Caco-2 (cell line): ENCODE measurements at regions not wholly inside any gene's neighbourhood (a gene's known extent, or its start where the extent isn't known, plus 50 kb on each side); places are given as distances from the start of the nearest gene placed in this dataset.

Source experiments
- BruUV-seq: library from RNA; stranded (reverse); fragments of 400-500 nt; replicated peaks from 2 replicates; lab custom pipeline; 2021; lab: Mats Ljungman, UMichigan
- CTCF ChIA-PET: fragments of 300-600 bp; sonication (Branson Sonifier 250); formaldehyde crosslinking; loops from one replicate; lab custom pipeline; 2022; ENCODE audit warnings: antibody characterized with exemption; lab: Charles Lee
- POLR2A ChIA-PET: fragments of 300-600 bp; sonication (Branson Sonifier 250); formaldehyde crosslinking; loops from one replicate; lab custom pipeline; 2022; ENCODE audit warnings: antibody characterized with exemption; lab: Charles Lee
- DNase-seq, 2 experiments: peaks; one replicate each; pipeline versions ENCODE4 v3.0.0 to v3.0.0-alpha.2; 2020 to 2022
- H3K27me3 ChIP-seq: replicated peaks from 2 replicates; pipeline ENCODE4 v1.6.0; 2011; ENCODE audit warnings: low read length; ENCODE audit not compliant: control insufficient read depth, insufficient read depth
- H3K36me3 ChIP-seq: 2 replicates; pipeline ENCODE4 v1.5.1; 2011; ENCODE audit warnings: low read length; ENCODE audit not compliant: control insufficient read depth, insufficient read depth
- H3K4me1 ChIP-seq: fragments of 250-450 bp; sonication (Bioruptor Pico); 2 replicates; pipeline ENCODE4 v1.5.1; 2020; ENCODE audit warnings: mild to moderate bottlenecking
- H3K4me3 ChIP-seq: 2 replicates; pipeline ENCODE4 v1.5.1; 2011; ENCODE audit warnings: low read depth, mild to moderate bottlenecking, control low read depth, low read length
- H3K9me3 ChIP-seq: fragments of 250-450 bp; sonication (Bioruptor Pico); 2 replicates; pipeline ENCODE4 v1.5.1; 2020; ENCODE audit warnings: mild to moderate bottlenecking, moderate library complexity
- H3K27ac Mint-ChIP-seq: one replicate; pipeline ENCODE4 v1.8.0; 2022; ENCODE audit warnings: mixed read lengths; ENCODE audit not compliant: unreplicated experiment
- H3K27me3 Mint-ChIP-seq: one replicate; pipeline ENCODE4 v1.8.0; 2022; ENCODE audit warnings: mixed read lengths; ENCODE audit not compliant: insufficient read depth, unreplicated experiment
- H3K36me3 Mint-ChIP-seq: one replicate; pipeline ENCODE4 v1.8.0; 2022; ENCODE audit warnings: mild to moderate bottlenecking, mixed read lengths; ENCODE audit not compliant: insufficient read depth, unreplicated experiment
- H3K4me1 Mint-ChIP-seq: one replicate; pipeline ENCODE4 v1.8.0; 2022; ENCODE audit warnings: low read depth, mixed read lengths; ENCODE audit not compliant: unreplicated experiment
- H3K4me3 Mint-ChIP-seq: one replicate; pipeline ENCODE4 v1.8.0; 2022; ENCODE audit warnings: mild to moderate bottlenecking, moderate library complexity, mixed read lengths; ENCODE audit not compliant: unreplicated experiment
- H3K9me3 Mint-ChIP-seq: one replicate; pipeline ENCODE4 v1.8.0; 2022; ENCODE audit warnings: mixed read lengths; ENCODE audit not compliant: unreplicated experiment
- intact Hi-C: fragments of 100-400 bp; cut with micrococcal nuclease; formaldehyde crosslinking; loops from one replicate; pipeline ENCODE4 v1.10.0; 2022; ENCODE audit not compliant: unreplicated experiment
- TF ChIP-seq, protein P1 (sequence below), 2 experiments: fragments of 200-600 bp in 1 of 2; IDR thresholded peaks; 1 replicate in 1 of 2; 2 replicates in 1 of 2; pipeline versions ENCODE4 v1.5.1 to v1.8.0; 2011 to 2022; ENCODE audit warnings: antibody characterized with exemption in 1 of 2, control low read depth in 1 of 2, inconsistent platforms in 1 of 2, low read depth in 1 of 2, low read length in 1 of 2, mild to moderate bottlenecking in 1 of 2, moderate library complexity in 1 of 2; ENCODE audit not compliant: insufficient read depth in 1 of 2, severe bottlenecking in 1 of 2, unreplicated experiment in 1 of 2

DNA sequence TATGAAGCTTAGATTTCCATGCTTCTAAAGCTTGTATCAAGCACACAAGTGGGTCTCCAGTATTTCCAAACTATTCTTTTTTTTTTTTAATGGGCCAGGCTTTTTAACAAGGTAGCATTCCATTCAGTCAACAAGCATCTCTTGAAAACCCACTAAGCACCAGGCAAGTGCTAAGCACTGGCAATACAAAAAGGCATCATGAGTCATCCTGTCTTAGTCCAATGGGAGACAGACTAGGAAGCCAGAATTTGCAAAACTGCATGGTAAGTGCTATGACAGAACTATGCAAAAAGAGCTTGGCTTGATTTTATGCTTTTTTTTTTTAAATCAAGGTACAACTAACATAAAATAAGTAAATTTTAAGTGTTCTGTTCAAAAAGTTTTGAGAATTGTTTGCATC, 109.3 kb upstream of the DST start:
- Mint-ChIP-seq H3K4me3 (no peak overlapping the region), H3K9me3 (no peaks in the 10 kb centered on the region), H3K36me3 (no peaks in the 10 kb centered on the region), H3K4me1 (peaks cover 42% of the 10 kb centered on the region), H3K27ac (no peak overlapping the region), H3K27me3 (no peaks in the 10 kb centered on the region)
- no TSS peak for BruUV-seq
- ChIA-PET CTCF (interaction anchor here (0.7 kb wide), 1 partner anchor 114 kb away, joined by 3 read pairs; no protein-coding TSS in a partner anchor), POLR2A (interaction anchor here (0.7 kb wide), 1 partner anchor 10 kb away, joined by 3 read pairs; no protein-coding TSS in a partner anchor)
- H3K36me3 ChIP-seq: no peaks in the 10 kb centered on the region
- intact Hi-C loops: no loop called here
- H3K9me3 ChIP-seq: no peaks in the 10 kb centered on the region
- TF ChIP-seq, protein P1, sequence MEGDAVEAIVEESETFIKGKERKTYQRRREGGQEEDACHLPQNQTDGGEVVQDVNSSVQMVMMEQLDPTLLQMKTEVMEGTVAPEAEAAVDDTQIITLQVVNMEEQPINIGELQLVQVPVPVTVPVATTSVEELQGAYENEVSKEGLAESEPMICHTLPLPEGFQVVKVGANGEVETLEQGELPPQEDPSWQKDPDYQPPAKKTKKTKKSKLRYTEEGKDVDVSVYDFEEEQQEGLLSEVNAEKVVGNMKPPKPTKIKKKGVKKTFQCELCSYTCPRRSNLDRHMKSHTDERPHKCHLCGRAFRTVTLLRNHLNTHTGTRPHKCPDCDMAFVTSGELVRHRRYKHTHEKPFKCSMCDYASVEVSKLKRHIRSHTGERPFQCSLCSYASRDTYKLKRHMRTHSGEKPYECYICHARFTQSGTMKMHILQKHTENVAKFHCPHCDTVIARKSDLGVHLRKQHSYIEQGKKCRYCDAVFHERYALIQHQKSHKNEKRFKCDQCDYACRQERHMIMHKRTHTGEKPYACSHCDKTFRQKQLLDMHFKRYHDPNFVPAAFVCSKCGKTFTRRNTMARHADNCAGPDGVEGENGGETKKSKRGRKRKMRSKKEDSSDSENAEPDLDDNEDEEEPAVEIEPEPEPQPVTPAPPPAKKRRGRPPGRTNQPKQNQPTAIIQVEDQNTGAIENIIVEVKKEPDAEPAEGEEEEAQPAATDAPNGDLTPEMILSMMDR (IDR thresholded peaks at IDR 0.05; ENCODE audit: insufficient read depth in 1 of 2, low read depth in 1 of 2, low read length in 1 of 2, severe bottlenecking in 1 of 2, unreplicated experiment in 1 of 2): no peak
- no peak overlapping the region for H3K4me3 ChIP-seq
- H3K27me3 ChIP-seq: no peaks in the 10 kb centered on the region
- no peak for DNase-seq
- H3K4me1 ChIP-seq: peaks cover 27% of the 10 kb centered on the region

DNA sequence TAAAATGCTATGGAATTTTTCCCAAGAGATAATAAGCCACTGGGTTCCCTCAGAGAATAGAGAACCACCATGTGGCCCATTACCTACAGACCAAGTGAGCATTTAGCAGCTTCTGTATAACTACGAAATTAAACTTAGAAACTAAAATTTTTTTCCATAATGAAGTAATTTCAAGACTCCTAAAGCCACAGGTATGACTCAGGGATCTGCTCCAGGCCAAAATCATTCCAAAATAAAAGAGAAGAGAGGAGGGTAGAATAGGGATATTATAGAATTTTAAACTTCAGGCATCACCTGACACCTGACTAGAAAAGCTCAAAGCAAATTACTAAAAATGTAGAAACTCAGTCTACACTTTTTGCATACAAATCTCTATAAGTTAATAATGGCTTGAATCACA, 108.9 kb upstream of the DST start:
- no peaks in the 10 kb centered on the region for H3K9me3 Mint-ChIP-seq
- CTCF ChIA-PET: interaction anchor here (0.7 kb wide), 1 partner anchor 114 kb away, joined by 3 read pairs; no protein-coding TSS in a partner anchor
- TF ChIP-seq, protein P1 (IDR thresholded peaks at IDR 0.05; ENCODE audit: insufficient read depth in 1 of 2, low read depth in 1 of 2, low read length in 1 of 2, severe bottlenecking in 1 of 2, unreplicated experiment in 1 of 2): no peak
- DNase-seq: no peak
- H3K27ac Mint-ChIP-seq: no peak overlapping the region
- Histone ChIP-seq H3K27me3 (no peaks in the 10 kb centered on the region), H3K4me3 (no peak overlapping the region), H3K4me1 (peaks cover 27% of the 10 kb centered on the region), H3K36me3 (no peaks in the 10 kb centered on the region), H3K9me3 (no peaks in the 10 kb centered on the region)
- intact Hi-C loops: no loop called here
- POLR2A ChIA-PET: interaction anchor here (0.7 kb wide), 1 partner anchor 9 kb away, joined by 3 read pairs; no protein-coding TSS in a partner anchor
- H3K27me3 Mint-ChIP-seq: no peaks in the 10 kb centered on the region
- no peak overlapping the region for H3K4me3 Mint-ChIP-seq
- BruUV-seq: no TSS peak
- H3K36me3 Mint-ChIP-seq: no peaks in the 10 kb centered on the region
- peaks cover 44% of the 10 kb centered on the region for H3K4me1 Mint-ChIP-seq

DNA sequence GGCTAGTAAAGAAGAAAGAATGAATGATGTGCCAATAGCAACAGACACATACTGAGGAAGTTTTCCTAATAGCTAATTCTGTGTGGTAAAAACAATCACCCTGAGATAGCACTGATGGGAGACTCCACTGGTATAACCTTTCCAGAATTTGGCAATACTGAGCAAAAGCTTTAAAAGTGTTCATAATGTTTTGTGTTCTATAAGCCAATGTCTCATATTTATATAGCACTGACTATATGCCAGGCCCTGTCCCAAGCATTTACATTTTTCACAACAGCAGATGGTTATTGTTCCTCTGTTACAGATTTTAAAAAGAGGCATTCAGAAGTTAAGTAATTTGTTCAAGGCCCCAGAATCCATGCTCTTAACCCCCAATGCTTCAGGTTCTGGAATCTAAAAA, 108.0 kb upstream of the DST start:
- ChIA-PET CTCF (no interaction called here), POLR2A (no interaction called here)
- DNase-seq: no peak
- TF ChIP-seq, protein P1 (IDR thresholded peaks at IDR 0.05; ENCODE audit: insufficient read depth in 1 of 2, low read depth in 1 of 2, low read length in 1 of 2, severe bottlenecking in 1 of 2, unreplicated experiment in 1 of 2): no peak
- H3K36me3 Mint-ChIP-seq: no peaks in the 10 kb centered on the region
- H3K9me3 Mint-ChIP-seq: no peaks in the 10 kb centered on the region
- no peaks in the 10 kb centered on the region for H3K27me3 Mint-ChIP-seq
- H3K36me3 ChIP-seq: no peaks in the 10 kb centered on the region
- H3K4me1 Mint-ChIP-seq: peaks cover 38% of the 10 kb centered on the region
- H3K27me3 ChIP-seq: no peaks in the 10 kb centered on the region
- H3K27ac Mint-ChIP-seq: no peak overlapping the region
- peaks cover 23% of the 10 kb centered on the region for H3K4me1 ChIP-seq
- intact Hi-C loops: no loop called here
- H3K4me3 Mint-ChIP-seq: no peak overlapping the region
- H3K9me3 ChIP-seq: no peaks in the 10 kb centered on the region
- H3K4me3 ChIP-seq: no peak overlapping the region
- no TSS peak for BruUV-seq
